Ascending aorta (tissue), 2 donors: ENCODE measurements at regions not wholly inside any gene's neighbourhood (a gene's known extent, or its start where the extent isn't known, plus 50 kb on each side); places are given as distances from the start of the nearest gene placed in this dataset.

Experiments used
- DNase-seq, 2 donors: peaks; one replicate each; pipeline ENCODE4 v3.0.0-alpha.2; 2019; ENCODE audit warnings: low spot score in 2 of 2
- H3K27ac ChIP-seq, 2 donors: fragments of 200-600 bp; sonication (generic); one replicate each; pipeline ENCODE4 v1.5.1; 2016 to 2017; ENCODE audit warnings: mild to moderate bottlenecking in 1 of 2
- H3K27me3 ChIP-seq: fragments of 200-600 bp; sonication (generic); one replicate; pipeline ENCODE4 v1.5.1; 2017
- H3K36me3 ChIP-seq, 2 donors: fragments of 200-600 bp; sonication (generic); one replicate each; pipeline ENCODE4 v1.5.1; 2016
- H3K4me1 ChIP-seq, 2 donors: fragments of 200-600 bp; sonication (generic); one replicate each; pipeline ENCODE4 v1.5.1; 2016 to 2017; ENCODE audit warnings: mild to moderate bottlenecking in 1 of 2
- H3K4me3 ChIP-seq, 2 donors: fragments of 200-600 bp; sonication (generic); one replicate each; pipeline ENCODE4 v1.5.1; 2016 to 2017; ENCODE audit warnings: mild to moderate bottlenecking in 1 of 2
- H3K9me3 ChIP-seq, 2 donors: fragments of 200-600 bp; sonication (generic); one replicate each; pipeline ENCODE4 v1.5.1; 2016
- intact Hi-C: fragments of 100-400 bp; cut with DNase I; formaldehyde crosslinking; loops from one replicate; pipeline ENCODE4 v1.15.1; 2023
- TF ChIP-seq, protein P1 (sequence below), 3 experiments: fragments of 200-600 bp in 2 of 3; fragments of 450-650 bp in 1 of 3; sonication (generic) in 2 of 3; IDR thresholded peaks; one replicate each; pipeline ENCODE4 v1.5.1; 2016 to 2019; ENCODE audit warnings: antibody characterized with exemption in 3 of 3, mild to moderate bottlenecking in 1 of 3, moderate library complexity in 1 of 3

DNA sequence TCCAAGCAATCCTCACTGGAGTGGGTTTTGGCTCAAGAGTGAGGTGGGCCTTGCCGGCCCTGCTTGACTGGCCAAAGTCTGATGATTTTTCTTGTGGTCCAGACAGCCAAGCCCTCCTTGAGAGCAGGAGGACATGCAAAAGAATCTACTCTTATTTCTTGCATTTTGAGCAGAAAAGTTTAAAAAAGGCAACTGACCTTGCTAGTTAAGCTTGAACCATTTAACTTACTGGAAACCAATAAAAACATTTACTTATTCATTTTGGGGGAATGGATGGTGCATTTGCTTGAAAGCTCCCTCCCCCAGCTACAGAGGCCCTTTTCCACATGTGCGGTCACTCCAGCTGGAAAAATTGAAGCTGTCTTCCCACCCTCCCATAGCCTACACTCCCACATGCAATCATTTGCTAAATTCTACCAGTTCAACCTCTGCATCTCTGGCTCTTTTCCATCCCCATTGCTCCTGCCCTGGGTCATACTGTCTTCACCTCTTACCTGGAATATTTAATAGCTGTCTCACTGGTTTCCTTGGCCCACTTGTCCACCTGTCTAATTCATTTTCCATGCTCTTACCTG, 527.9 kb downstream of the DHX35 start:
- no peak overlapping the region for H3K27ac ChIP-seq
- TF ChIP-seq, protein P1, sequence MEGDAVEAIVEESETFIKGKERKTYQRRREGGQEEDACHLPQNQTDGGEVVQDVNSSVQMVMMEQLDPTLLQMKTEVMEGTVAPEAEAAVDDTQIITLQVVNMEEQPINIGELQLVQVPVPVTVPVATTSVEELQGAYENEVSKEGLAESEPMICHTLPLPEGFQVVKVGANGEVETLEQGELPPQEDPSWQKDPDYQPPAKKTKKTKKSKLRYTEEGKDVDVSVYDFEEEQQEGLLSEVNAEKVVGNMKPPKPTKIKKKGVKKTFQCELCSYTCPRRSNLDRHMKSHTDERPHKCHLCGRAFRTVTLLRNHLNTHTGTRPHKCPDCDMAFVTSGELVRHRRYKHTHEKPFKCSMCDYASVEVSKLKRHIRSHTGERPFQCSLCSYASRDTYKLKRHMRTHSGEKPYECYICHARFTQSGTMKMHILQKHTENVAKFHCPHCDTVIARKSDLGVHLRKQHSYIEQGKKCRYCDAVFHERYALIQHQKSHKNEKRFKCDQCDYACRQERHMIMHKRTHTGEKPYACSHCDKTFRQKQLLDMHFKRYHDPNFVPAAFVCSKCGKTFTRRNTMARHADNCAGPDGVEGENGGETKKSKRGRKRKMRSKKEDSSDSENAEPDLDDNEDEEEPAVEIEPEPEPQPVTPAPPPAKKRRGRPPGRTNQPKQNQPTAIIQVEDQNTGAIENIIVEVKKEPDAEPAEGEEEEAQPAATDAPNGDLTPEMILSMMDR (IDR thresholded peaks at IDR 0.05), result no peak
- no peaks in the 10 kb centered on the region for H3K9me3 ChIP-seq
- H3K4me3 ChIP-seq, result no peak overlapping the region
- intact Hi-C loops, result no loop called here
- no peaks in the 10 kb centered on the region for H3K27me3 ChIP-seq
- H3K4me1 ChIP-seq, result no peaks in the 10 kb centered on the region
- no peak for DNase-seq
- H3K36me3 ChIP-seq, result no peaks in the 10 kb centered on the region

DNA sequence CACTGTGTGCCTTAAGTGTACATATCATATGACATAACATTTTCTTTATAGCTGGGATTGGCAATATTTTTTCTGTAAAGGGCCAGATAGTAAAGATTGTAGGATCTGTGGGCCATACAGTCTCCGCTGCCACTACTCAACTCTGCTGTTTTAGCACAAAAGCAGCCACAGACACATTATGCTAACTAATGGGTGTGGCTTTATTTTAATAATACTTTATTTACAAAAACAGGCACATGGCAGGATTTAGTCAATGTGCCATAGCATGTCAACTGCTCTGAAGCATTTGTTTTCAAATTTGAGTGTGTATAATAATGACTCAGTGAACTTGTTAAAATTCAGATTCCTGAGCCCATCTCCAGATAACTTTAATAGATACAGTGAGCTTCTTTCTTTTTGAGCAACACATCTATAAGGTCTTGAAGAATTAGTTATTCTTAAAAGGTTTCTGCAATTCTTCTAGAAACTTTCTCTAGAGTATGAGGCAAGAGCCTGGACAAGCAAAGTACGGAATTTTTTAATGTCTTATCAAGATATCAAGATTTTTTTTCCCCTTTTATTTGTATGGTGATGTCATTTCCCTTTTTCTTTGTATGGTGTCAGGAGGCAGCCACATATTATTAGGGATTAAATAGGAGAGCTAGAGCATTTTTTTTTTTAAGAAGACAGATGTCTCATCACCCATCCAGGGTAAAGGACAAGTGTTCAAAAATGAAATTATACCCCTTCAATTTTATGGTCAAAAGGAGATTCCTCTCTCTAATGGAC, 518.3 kb downstream of the DHX35 start:
- intact Hi-C loops, result no loop called here
- H3K36me3 ChIP-seq, result no peaks in the 10 kb centered on the region
- H3K4me3 ChIP-seq, result no peak overlapping the region
- H3K4me1 ChIP-seq, result no peaks in the 10 kb centered on the region
- no peak overlapping the region for H3K27ac ChIP-seq
- DNase-seq, result no peak
- TF ChIP-seq, protein P1 (IDR thresholded peaks at IDR 0.05), result no peak
- H3K27me3 ChIP-seq, result no peaks in the 10 kb centered on the region
- no peaks in the 10 kb centered on the region for H3K9me3 ChIP-seq

DNA sequence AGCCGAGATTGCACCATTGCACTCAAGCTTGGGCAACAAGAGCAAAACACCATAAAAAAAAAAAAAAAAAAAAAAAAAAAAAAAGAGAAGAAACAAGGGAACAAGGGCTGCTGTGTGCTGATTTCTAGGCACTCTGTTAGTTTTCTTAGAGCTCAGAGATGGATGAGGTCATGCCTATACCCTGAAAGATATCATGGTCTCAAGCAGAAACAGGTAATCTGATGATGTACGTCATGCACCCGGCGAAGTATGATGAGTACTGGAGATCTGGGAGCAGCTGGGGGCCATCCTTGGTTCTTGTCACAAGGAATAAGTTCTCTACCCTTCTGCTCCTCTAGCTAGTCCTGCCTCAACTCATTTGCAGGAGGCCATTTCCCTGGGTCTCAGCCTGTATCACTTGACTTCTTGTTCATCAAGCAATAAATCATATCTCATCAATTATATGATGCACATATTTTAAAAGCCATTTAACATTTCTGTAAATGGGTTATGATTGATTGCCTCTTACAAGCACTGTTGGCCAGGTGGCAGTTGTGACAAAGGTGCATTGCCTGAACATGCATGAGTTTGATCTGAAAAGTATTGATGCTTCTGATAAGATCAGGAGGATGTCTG, 517.2 kb downstream of the DHX35 start:
- H3K27me3 ChIP-seq, result no peaks in the 10 kb centered on the region
- no peaks in the 10 kb centered on the region for H3K9me3 ChIP-seq
- intact Hi-C loops, result no loop called here
- TF ChIP-seq, protein P1 (IDR thresholded peaks at IDR 0.05), result no peak
- no peaks in the 10 kb centered on the region for H3K36me3 ChIP-seq
- no peak for DNase-seq
- no peak overlapping the region for H3K4me3 ChIP-seq
- no peaks in the 10 kb centered on the region for H3K4me1 ChIP-seq
- H3K27ac ChIP-seq, result no peak overlapping the region

DNA sequence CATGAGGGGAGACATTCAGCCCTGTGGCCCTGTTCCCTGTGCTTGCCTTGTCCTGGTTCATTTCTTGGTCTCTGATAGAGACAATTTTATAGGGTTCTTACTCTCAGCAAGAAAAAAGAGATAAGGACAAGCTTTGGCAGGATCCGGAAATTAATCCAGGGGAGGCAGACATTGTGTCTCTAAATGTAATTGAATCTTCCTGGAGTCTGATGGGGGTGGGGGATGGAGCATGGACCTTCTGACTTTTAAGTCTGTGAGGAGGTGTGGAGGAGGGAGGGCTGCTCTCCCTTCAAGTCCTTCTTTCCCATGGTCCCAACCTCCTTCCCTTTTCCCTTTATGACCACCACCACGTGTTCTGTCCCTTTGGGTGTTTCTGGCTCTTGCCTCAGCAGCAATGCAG, 512.7 kb downstream of the DHX35 start:
- intact Hi-C loops, result no loop called here
- no peaks in the 10 kb centered on the region for H3K36me3 ChIP-seq
- H3K9me3 ChIP-seq, result no peaks in the 10 kb centered on the region
- H3K27ac ChIP-seq, result no peak overlapping the region
- H3K4me1 ChIP-seq, result no peaks in the 10 kb centered on the region
- H3K27me3 ChIP-seq, result no peaks in the 10 kb centered on the region
- TF ChIP-seq, protein P1 (IDR thresholded peaks at IDR 0.05), result no peak
- H3K4me3 ChIP-seq, result no peak overlapping the region
- DNase-seq, result no peak

DNA sequence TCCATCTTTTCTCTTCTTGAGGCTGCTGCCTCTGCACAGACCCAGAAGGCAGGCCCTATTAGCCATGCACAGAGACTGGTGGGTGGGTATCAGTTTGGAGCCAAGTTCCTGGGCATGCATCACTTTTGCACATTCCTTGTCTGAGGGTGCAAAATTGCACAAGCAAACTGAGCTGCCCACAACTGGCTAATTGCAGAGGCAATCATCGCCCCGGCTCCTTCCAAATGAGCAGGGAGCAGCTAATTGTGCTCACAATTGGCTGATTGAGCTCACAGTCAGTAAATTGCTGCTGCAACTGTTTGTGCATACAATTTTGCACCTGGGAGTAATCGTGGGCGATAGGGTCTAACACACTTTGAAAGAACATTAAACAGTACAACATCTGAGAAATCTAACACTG, 511.4 kb downstream of the DHX35 start:
- no peak overlapping the region for H3K4me3 ChIP-seq
- H3K9me3 ChIP-seq, result no peaks in the 10 kb centered on the region
- TF ChIP-seq, protein P1 (IDR thresholded peaks at IDR 0.05), result no peak
- DNase-seq, result no peak
- intact Hi-C loops, result no loop called here
- no peak overlapping the region for H3K27ac ChIP-seq
- H3K4me1 ChIP-seq, result no peaks in the 10 kb centered on the region
- no peaks in the 10 kb centered on the region for H3K27me3 ChIP-seq
- no peaks in the 10 kb centered on the region for H3K36me3 ChIP-seq
